GM18873 (cell line): ENCODE measurements at regions not wholly inside any gene's neighbourhood (a gene's known extent, or its start where the extent isn't known, plus 50 kb on each side); places are given as distances from the start of the nearest gene placed in this dataset.
"Not testable (repeated sequence)": the region's sequence is repeated elsewhere in the genome, so short reads cannot be mapped to it uniquely, and the experiment has no call there.

Source experiments
- ATAC-seq: cut with Tn5 transposase; IDR thresholded peaks from one replicate; pipeline ENCODE4 v1.9.1; 2021; ENCODE audit warnings: mild to moderate bottlenecking, moderate library complexity, moderate number of reproducible peaks; ENCODE audit not compliant: unreplicated experiment, low FRiP score

DNA sequence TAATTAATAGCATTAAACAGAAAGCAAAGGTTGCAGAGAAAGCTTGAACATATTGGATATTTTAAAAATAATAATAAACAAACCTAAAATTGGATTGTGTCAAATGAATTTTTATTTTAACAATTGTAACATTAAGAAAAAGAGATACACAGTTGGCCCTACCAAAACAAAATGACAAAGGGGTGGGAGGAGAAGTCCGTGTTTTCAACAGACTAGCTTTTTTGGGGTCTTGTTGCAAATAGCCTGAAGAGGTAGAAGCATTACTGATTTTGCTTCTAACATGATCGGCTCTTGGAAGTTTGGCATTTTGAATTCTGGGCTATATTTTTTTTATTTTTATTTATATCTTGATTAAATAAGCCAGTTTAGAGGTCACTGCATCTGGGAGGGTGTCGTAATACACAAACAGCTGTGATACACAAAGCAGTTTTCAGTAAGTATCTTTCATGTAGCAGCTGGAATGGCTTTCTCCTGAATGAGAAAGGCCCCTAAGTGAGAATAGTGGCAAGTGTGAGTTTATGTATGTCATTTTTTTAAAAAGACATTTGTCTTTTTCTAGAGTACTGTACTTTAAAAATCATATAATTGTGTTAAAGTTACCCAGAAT is 85.5 kb upstream of the ZNF217 start:
- no peak for ATAC-seq

DNA sequence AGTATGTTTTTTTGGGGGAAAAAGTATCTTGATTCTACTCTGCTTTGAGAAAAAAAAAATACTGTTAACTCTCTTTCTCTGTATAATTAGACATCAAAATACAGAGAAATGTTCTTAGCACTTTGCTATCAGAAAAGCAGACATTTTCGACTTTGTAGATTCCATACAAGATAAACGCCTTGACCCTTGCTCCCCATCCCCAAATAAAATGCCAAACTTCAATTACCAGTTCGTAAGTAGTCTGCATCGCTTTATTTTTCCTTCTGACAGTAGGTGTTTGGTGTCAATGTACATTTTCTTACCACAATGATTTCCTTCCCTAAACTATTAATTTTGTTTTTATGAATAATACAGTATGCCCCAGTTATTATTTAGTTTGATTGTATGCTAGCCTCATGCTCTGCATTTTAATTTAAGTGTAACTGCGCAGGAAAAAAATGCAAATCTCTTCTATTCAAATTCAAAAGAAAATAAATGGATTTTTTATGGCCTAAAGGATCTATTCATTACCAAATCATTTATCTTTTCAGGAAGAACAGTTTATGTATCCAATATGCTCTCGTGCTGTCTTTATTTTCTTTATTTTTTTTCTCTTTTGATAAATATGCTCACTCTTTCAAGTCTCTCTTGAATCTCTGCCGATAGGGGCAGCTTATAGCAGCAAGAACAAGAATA is 84.8 kb upstream of the ZNF217 start:
- ATAC-seq: no peak

DNA sequence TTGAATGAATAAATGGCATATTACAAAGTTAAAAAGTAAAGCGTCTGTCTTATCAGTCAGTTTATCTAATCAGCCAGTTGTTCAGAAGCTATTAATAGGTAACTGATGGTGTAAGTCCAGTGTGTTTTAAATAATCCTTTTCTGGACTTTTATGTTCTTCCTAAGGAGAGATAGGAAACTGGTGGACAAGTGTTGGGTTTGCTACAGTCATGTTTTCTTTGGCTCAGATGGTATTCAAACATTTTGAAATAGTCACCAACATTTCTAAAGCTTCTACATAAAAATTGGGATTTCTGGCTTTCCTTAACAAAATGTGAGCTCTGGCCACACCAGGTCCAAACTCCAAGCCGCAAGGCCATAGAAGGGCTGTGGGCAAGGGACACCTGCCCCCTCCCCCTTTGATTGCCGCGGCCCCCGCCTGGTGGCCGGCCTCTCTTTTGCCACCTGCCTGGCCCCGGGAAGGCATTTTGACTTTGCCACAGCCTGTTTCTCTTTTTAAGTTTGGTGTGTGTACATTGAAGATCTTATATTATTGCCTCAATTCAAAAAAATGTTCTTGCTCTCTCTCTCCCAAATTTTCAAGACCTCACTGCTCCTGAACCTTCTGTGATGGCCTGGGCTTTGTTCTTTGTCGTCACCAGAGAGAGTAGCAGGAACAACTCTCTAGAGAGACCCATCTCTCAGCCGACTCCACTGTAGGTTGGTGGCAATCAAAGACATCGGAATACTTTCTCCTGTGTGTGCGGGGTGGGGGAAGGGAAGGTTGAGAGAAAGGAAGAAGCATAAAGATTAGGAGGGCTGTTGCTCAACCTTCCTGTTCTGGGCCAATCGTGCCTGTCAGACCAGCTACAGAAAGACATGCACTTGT is 84.0 kb upstream of the ZNF217 start:
- no peak for ATAC-seq

GRCh38 chr20:53676987-53677386 is 83.3 kb upstream of the ZNF217 start:
- no peak for ATAC-seq

DNA sequence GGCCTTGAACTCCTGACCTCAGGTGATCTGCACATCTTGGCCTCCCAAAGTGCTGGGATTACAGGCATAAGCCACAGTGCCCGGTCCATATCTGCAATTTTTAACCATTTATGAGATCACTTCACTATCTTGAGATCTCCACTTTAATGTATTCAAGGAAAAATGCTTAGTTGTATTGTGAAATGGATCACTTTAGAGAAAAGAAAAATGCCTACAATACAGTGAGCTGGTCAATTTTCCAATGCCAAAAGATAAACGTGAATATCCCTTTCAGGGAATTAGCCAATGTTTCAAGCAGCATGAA is 82.8 kb upstream of the ZNF217 start:
- no peak for ATAC-seq

DNA sequence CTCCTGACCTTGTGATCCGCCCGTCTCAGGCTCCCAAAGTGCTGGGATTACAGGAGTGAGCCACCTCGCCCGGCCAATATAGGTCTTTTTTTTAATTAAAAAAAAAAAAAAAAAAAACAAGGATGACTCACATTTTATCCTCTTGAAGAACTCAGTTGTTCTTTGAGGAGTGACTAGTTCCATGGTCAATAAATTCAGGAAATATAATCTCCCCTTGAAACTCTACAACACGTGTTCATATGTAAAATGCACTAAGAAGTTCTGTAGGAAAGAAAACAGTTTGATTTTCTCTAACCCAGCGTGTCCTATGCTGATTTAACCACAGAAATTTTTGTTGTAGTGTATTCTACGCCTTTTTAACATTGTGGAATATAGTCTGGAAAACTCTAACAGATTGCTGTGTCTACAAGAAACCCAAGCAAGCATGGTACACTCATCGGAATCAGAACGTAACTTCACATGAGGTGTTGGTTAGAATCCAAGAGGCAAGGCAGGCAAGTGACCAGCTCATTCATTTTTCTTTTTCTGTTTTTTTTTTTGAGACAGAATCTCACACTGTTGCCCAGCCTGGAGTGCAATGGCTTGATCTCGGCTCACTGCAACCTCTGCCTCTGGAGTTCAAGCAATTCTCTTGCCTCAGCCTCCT is 79.0 kb upstream of the ZNF217 start:
- ATAC-seq: no peak

- ATAC-seq: no peak
Measured at GRCh38 chr20:53671370-53671769, 77.7 kb upstream of the ZNF217 start.

- not testable (repeated sequence) for ATAC-seq
Measured at GRCh38 chr20:53669517-53670313, 76.1 kb upstream of the ZNF217 start.

DNA sequence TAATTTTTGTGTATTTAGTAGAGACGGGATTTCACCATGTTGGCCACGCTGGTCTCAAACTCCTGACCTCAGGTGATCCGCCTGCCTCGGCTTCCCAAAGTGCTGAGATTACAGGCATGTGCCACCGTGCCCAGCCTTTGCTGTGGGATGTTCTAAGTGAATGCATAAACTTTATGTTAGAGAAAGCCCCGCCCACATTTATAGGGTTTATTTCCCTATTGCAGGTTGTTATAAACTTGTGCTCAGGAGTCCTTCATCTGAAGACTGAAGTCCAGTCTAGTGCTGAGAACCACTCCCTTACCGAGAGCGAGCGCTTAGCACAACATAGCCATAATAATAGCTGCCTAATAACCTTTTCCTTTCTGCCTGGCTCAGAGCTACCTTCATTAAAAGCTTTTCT is 75.4 kb upstream of the ZNF217 start:
- no peak for ATAC-seq

- no peak for ATAC-seq
Measured at GRCh38 chr20:53666144-53666543, 72.5 kb upstream of the ZNF217 start.

GRCh38 chr20:53664121-53664520 is 70.5 kb upstream of the ZNF217 start:
- ATAC-seq: no peak

DNA sequence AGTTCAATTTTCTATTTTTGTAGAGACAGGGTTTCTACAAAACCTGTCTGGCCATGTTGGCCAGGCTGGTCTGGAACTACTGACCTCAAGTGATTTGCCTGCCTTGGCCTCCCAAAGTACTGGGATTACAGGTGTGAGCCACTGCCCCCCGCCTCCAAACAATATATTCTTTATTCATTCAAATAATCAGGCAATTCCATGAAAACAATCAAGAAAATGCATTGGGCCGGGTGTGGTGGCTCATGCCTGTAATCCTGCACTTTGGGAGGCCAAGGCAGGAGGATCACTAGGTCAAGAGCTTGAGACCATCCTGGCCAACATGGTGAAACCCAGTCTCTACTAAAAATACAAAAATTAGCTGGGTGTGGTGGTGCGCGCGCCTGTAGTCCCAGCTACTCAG is 69.9 kb upstream of the ZNF217 start:
- not testable (repeated sequence) for ATAC-seq

DNA sequence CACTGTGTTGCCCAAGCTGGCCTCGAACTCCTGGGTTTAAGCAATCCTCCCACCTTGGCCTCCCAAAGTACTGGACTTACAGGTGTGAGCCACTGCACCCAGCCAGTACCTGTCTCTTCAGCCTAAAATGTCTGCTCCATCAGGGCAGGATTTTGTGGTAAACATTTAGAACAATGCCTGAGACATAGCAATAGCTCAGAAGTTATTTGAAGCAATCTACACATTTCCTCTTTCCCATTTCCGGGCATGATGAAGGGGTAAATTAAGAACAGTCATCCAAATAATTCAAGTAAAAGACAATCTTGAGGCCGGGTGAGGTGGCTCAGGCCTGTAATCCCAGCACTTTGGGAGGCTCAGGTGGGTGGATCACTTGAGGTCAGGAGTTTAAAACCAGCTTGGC is 69.0 kb upstream of the ZNF217 start:
- no peak for ATAC-seq

DNA sequence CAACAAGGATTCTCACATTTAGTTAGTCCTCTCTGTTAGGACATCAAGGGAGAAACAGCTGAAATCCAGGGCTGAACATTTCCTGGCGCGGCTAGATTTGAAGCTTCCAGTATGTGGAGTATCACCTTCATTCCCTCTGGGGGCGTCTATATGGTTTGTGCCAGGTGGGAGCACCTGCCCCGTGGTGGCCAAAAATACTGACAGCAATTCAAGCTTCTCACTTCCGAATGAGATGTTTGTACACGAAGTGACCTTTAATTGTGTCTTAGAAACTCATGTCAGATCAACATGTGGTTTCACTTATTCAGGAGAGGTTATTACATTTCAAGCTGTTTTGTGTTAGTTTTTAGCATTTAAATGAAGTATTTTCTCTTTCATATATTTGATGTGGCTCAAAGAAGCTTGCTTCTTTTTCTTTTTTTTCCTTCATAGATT is 67.3 kb upstream of the ZNF217 start:
- no peak for ATAC-seq

DNA sequence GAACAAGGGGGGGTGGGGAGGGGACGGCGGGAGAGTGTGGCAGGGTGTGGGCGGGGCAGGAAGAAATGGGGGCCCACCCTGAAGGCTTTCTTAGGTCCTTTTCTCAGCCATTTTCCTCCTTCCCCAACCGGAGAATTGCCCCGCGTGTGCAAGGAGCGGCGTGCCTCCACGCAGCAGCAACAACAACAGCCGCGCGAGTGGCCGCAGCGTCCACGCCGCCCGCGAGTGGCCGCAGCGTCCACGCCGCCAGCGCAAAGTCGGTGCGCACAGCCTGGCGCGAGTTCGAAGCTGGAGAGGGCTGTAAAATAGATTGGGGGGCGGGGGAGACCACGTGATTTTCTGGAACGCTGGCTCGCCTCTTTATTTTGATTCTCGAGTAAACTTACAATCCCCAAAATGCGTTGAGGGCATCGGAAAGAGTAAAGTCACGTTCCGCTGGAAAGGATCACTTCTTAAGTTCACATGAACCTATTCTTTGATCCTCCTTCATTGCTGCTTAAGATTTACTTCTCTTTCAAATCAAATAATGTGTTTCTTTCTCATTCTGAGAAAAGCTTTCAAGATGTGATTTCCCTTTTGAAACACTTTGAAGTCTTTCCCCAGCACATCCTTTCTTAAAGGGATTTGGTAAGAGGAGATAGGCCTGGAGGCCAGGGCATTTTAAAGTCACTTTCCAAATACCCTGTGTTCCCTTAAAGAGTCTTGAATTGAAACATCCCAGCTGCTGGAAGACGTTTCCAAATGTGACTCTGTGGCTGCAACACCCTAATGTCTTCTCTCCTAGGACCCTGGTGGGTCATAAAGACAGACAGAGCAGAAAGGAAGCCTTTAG is 66.7 kb upstream of the ZNF217 start:
- ATAC-seq: no peak

DNA sequence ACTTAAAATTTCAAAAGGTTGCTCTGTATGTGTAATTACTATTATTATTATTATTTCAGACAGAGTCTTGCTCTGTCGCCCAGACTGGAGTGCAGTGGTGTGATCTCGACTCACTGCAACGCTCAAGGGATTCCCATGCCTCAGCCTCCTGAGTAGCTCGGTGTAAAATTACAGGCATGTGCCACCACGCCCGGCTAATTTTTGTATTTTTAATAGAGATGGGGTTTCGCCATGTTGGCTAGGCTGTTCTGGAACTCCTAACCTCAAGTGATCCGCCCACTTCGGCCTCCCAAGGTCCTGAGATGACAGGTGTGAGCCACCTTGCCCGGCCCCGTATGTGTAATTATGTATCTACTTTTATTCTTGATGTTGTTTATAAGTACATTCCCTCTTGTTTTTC is 65.3 kb upstream of the ZNF217 start:
- no peak for ATAC-seq

DNA sequence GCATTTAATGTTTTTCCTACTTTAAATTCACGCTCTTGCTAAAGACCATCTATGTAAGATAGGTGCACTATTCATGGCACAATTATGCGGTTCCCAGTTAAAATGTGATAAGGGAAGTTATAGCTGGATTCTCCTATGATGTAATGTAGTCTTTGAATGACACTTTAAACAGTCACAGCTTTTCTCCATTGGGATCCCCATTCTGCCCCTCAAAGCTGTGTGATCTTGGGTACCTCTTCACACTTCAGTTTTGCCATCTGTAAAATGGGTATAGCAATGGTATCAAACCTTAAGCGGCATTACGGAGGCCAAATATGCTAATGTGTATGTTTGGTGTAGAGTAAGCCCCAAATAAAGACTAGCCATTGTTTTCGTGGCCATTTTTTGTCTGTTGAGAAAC is 64.7 kb upstream of the ZNF217 start:
- no peak for ATAC-seq

- no peak for ATAC-seq
Measured at GRCh38 chr20:53657732-53658131, 64.1 kb upstream of the ZNF217 start.

DNA sequence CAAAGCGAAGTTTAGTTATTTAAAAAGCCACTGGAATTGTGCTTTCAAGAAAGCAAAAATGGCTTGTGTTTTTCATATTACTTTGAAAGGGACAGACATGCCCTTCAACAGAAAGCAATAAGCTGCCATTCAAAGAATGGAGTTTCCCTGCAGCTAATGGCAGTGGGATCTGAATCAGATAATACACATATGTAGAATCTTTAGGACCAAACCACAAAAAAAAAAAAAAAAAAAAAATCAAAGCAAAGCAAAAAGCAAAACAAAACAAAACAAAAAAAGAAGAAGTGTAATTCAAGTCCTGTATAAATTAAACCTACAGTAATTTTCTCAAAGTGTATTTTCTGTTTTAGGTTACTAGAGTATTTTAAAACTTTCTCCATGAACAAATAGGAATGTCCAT is 63.6 kb upstream of the ZNF217 start:
- no peak for ATAC-seq
